HEK293 (cell line): ENCODE measurements at regions not wholly inside any gene's neighbourhood (a gene's known extent, or its start where the extent isn't known, plus 50 kb on each side); places are given as distances from the start of the nearest gene placed in this dataset.

Source experiments
- CTCF ChIA-PET: fragments of 350-600 bp; formaldehyde crosslinking; extraction: SDS; loops from one replicate; lab custom pipeline; 2021; ENCODE audit warnings: antibody characterized with exemption; lab: Yijun Ruan, JAX
- POLR2A ChIA-PET: fragments of 300-600 bp; formaldehyde crosslinking; extraction: SDS; loops from one replicate; lab custom pipeline; 2020; ENCODE audit warnings: antibody characterized with exemption, inconsistent platforms; lab: Yijun Ruan, JAX
- H3K27ac ChIP-seq: fragments of 200-500 bp; sonication (Bioruptor generic); 2 replicates; pipeline ENCODE4 v1.5.1; 2014; ENCODE audit warnings: low read depth, low read length, control low read depth, inconsistent platforms; ENCODE audit errors: extremely low read depth
- H3K36me3 ChIP-seq, 2 experiments: fragments of 200-500 bp in 1 of 2; sonication (Bioruptor generic) in 1 of 2; 1 replicate in 1 of 2; 2 replicates in 1 of 2; pipeline ENCODE4 v1.5.1; 2014 to 2017; ENCODE audit warnings: inconsistent platforms in 2 of 2, low read length in 2 of 2; ENCODE audit not compliant: control insufficient read depth in 2 of 2, insufficient read depth in 1 of 2
- H3K4me1 ChIP-seq: fragments of 200-500 bp; sonication (Bioruptor generic); 2 replicates; pipeline ENCODE4 v1.5.1; 2014; ENCODE audit warnings: mild to moderate bottlenecking, low read length, inconsistent platforms; ENCODE audit not compliant: control insufficient read depth, insufficient read depth
- H3K4me3 ChIP-seq: 2 replicates; pipeline ENCODE4 v1.5.1; 2011; ENCODE audit warnings: low read depth, mild to moderate bottlenecking, control low read depth, low read length, moderate library complexity
- H3K9me3 ChIP-seq: fragments of 200-500 bp; sonication (Bioruptor generic); 2 replicates; pipeline ENCODE4 v1.5.1; 2014; ENCODE audit warnings: low read depth, low read length, inconsistent platforms; ENCODE audit not compliant: control insufficient read depth, insufficient read depth
- ZBTB10 ChIP-seq: fragments of 450-650 bp; formaldehyde crosslinking; IDR thresholded peaks from 2 replicates; pipeline ENCODE4 v1.5.1; 2016; ENCODE audit warnings: missing biosample characterization, missing genetic modification characterization
- ZBTB48 ChIP-seq: fragments of 450-650 bp; formaldehyde crosslinking; IDR thresholded peaks from 2 replicates; pipeline ENCODE4 v1.5.1; 2016; ENCODE audit warnings: missing biosample characterization, missing genetic modification characterization
- ZFP3 ChIP-seq: fragments of 450-650 bp; formaldehyde crosslinking; IDR thresholded peaks from 2 replicates; pipeline ENCODE4 v1.5.1; 2016; ENCODE audit warnings: low read depth, missing biosample characterization, missing genetic modification characterization
- ZNF221 ChIP-seq: fragments of 450-650 bp; formaldehyde crosslinking; IDR thresholded peaks from 2 replicates; pipeline ENCODE4 v1.5.1; 2017; ENCODE audit warnings: missing biosample characterization, missing genetic modification characterization, borderline replicate concordance
- ZNF274 ChIP-seq, 2 experiments: fragments of 200-500 bp in 1 of 2; fragments of 450-650 bp in 1 of 2; sonication (Bioruptor generic) in 1 of 2; formaldehyde crosslinking in 1 of 2; IDR thresholded peaks; 2 replicates each; pipeline versions ENCODE4 v1.5.1 to v1.6.1; 2014 to 2016; ENCODE audit warnings: borderline replicate concordance in 1 of 2, inconsistent platforms in 1 of 2, low read length in 1 of 2, missing biosample characterization in 1 of 2, missing genetic modification characterization in 1 of 2
- ZNF302 ChIP-seq: fragments of 450-650 bp; formaldehyde crosslinking; IDR thresholded peaks from 2 replicates; pipeline ENCODE4 v1.5.1; 2016; ENCODE audit warnings: missing biosample characterization, missing genetic modification characterization, low read depth
- ZNF354C ChIP-seq: fragments of 450-650 bp; formaldehyde crosslinking; IDR thresholded peaks from 2 replicates; pipeline ENCODE4 v1.5.1; 2016; ENCODE audit warnings: missing biosample characterization, missing genetic modification characterization, low read depth, borderline replicate concordance
- ZNF600 ChIP-seq: fragments of 450-650 bp; formaldehyde crosslinking; IDR thresholded peaks from 2 replicates; pipeline ENCODE4 v1.5.1; 2016; ENCODE audit warnings: missing biosample characterization, missing genetic modification characterization
- ZNF621 ChIP-seq: fragments of 450-650 bp; formaldehyde crosslinking; IDR thresholded peaks from 2 replicates; pipeline ENCODE4 v1.5.1; 2017; ENCODE audit warnings: missing biosample characterization, missing genetic modification characterization
- ZNF645 ChIP-seq: fragments of 450-650 bp; formaldehyde crosslinking; IDR thresholded peaks from 2 replicates; pipeline ENCODE4; 2016; ENCODE audit warnings: missing biosample characterization, missing genetic modification characterization
- ZNF658 ChIP-seq: fragments of 450-650 bp; formaldehyde crosslinking; IDR thresholded peaks from 2 replicates; pipeline ENCODE4; 2016; ENCODE audit warnings: missing biosample characterization, missing genetic modification characterization
- TF ChIP-seq, protein P1 (sequence below): fragments of 450-650 bp; formaldehyde crosslinking; IDR thresholded peaks from 2 replicates; pipeline ENCODE4 v1.5.1; 2016; ENCODE audit warnings: missing biosample characterization, missing genetic modification characterization
- TF ChIP-seq, protein P2 (sequence below): fragments of 450-650 bp; formaldehyde crosslinking; IDR thresholded peaks from 2 replicates; pipeline ENCODE4 v1.5.1; 2016; ENCODE audit warnings: missing biosample characterization, missing genetic modification characterization

DNA sequence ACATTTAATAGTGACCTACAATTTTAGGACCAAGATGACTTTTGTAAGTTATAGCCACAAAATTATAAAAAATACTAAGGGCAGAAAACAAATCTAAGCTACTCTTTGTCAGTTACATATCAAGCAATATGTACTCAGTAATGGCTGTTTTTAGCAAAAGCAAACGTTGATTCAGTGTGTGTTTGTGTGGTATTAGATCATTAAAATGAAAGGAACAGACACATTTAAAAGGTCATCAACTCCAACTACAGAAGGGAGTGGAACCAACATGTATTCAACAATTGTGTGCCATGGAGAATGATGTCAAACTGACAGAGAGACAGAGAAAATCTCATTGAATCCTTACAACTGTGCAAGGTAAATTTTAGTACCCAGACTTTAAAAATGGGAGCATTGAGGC lies 268.8 kb upstream of the STT3B start:
- H3K4me1 ChIP-seq = no peaks in the 10 kb centered on the region
- no peak overlapping the region for H3K27ac ChIP-seq
- TF ChIP-seq, protein P1, sequence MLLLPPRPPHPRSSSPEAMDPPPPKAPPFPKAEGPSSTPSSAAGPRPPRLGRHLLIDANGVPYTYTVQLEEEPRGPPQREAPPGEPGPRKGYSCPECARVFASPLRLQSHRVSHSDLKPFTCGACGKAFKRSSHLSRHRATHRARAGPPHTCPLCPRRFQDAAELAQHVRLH (tag by site-specific recombination) = no peak
- TF ChIP-seq ZNF645 (tag by site-specific recombination) = no peak
- no peak for TF ChIP-seq ZNF658
- CTCF ChIA-PET = no interaction called here
- POLR2A ChIA-PET = interaction anchor here (0.6 kb wide), 1 partner anchor 268 kb away, joined by 3 read pairs; no protein-coding TSS in a partner anchor
- no peak overlapping the region for H3K4me3 ChIP-seq
- no peaks in the 10 kb centered on the region for H3K9me3 ChIP-seq
- no peaks in the 10 kb centered on the region for H3K36me3 ChIP-seq

- no peak overlapping the region for H3K4me3 ChIP-seq
- H3K27ac ChIP-seq = no peak overlapping the region
- ChIA-PET CTCF (interaction anchor here (0.6 to 0.9 kb wide), 3 partner anchors 14 to 323 kb away, joined by 3 read pairs; no protein-coding TSS in a partner anchor), POLR2A (no interaction called here)
- no peaks in the 10 kb centered on the region for H3K9me3 ChIP-seq
- no peaks in the 10 kb centered on the region for H3K4me1 ChIP-seq
- TF ChIP-seq ZNF302 (tag by site-specific recombination) (no peak), ZNF621 (tag by site-specific recombination) (no peak), ZBTB48 (tag by site-specific recombination) (no peak), ZBTB10 (no peak), ZNF274 (IDR thresholded peaks at IDR 0.05; ENCODE audit: low read length) (no peak), ZNF274 (tag by site-specific recombination; IDR thresholded peaks at IDR 0.05; ENCODE audit: borderline replicate concordance) (no peak), ZNF354C (tag by site-specific recombination) (no peak), ZNF600 (tag by site-specific recombination) (no peak), ZFP3 (no peak), ZNF221 (tag by site-specific recombination) (no peak)
- TF ChIP-seq, all 188 proteins: peak for 0
- no peaks in the 10 kb centered on the region for H3K36me3 ChIP-seq
These were observed 266.9 kb upstream of the STT3B start for GRCh38 chr3:31265646-31266428.

DNA sequence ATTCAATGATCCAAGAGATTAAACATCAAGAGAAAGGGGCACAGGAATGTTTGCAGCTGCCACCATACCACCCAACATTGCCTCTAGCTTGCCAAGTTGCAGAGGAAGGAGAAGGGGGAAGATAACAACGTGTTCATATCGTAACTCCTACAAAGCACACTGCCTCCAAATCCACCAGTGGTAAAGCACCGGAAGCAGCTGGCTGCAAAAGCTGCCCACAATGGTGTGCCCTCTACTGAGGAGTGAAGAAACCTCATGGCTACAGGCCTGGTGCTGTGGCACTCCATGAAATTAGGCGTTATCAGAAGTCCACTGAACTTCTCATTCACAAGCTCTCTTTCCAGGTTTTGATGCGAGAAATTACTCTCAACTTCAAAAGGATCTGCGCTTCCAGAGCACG lies 263.9 kb upstream of the STT3B start:
- Histone ChIP-seq H3K27ac (no peak overlapping the region), H3K9me3 (no peaks in the 10 kb centered on the region), H3K36me3 (no peaks in the 10 kb centered on the region), H3K4me3 (no peak overlapping the region), H3K4me1 (no peaks in the 10 kb centered on the region)
- CTCF ChIA-PET = no interaction called here
- POLR2A ChIA-PET = no interaction called here
- TF ChIP-seq, protein P2, sequence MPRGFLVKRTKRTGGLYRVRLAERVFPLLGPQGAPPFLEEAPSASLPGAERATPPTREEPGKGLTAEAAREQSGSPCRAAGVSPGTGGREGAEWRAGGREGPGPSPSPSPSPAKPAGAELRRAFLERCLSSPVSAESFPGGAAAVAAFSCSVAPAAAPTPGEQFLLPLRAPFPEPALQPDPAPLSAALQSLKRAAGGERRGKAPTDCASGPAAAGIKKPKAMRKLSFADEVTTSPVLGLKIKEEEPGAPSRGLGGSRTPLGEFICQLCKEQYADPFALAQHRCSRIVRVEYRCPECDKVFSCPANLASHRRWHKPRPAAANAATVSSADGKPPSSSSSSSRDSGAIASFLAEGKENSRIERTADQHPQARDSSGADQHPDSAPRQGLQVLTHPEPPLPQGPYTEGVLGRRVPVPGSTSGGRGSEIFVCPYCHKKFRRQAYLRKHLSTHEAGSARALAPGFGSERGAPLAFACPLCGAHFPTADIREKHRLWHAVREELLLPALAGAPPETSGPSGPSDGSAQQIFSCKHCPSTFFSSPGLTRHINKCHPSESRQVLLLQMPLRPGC (tag by site-specific recombination) = no peak
